Ishikawa (cell line): ENCODE measurements at regions not wholly inside any gene's neighbourhood (a gene's known extent, or its start where the extent isn't known, plus 50 kb on each side); places are given as distances from the start of the nearest gene placed in this dataset.

Experiments used
- CEBPB ChIP-seq: IDR thresholded peaks from 2 replicates; pipeline ENCODE4 v1.6.1; 2012
- CREB1 ChIP-seq: IDR thresholded peaks from 2 replicates; pipeline ENCODE4 v1.6.1; 2012; ENCODE audit warnings: low read depth
- EGR1 ChIP-seq: IDR thresholded peaks from 2 replicates; pipeline ENCODE4 v1.6.1; 2012
- EP300 ChIP-seq: IDR thresholded peaks from 2 replicates; pipeline ENCODE4 v1.6.1; 2012; ENCODE audit warnings: borderline replicate concordance
- FOXM1 ChIP-seq: IDR thresholded peaks from 2 replicates; pipeline ENCODE4 v1.6.1; 2012; ENCODE audit warnings: low read depth, borderline replicate concordance
- MAX ChIP-seq: IDR thresholded peaks from 2 replicates; pipeline ENCODE4 v1.6.1; 2012
- RAD21 ChIP-seq: IDR thresholded peaks from 2 replicates; pipeline ENCODE4 v1.6.1; 2012; ENCODE audit warnings: low read depth
- TAF1 ChIP-seq: IDR thresholded peaks from 2 replicates; pipeline ENCODE4 v1.6.1; 2012; ENCODE audit warnings: low read depth, mild to moderate bottlenecking
- TCF12 ChIP-seq: IDR thresholded peaks from 2 replicates; pipeline ENCODE4 v1.6.1; 2012; ENCODE audit warnings: low read depth
- TEAD4 ChIP-seq: IDR thresholded peaks from 2 replicates; pipeline ENCODE4 v1.6.1; 2012
- USF1 ChIP-seq: IDR thresholded peaks from 2 replicates; pipeline ENCODE4 v1.6.1; 2012
- YY1 ChIP-seq: IDR thresholded peaks from 2 replicates; pipeline ENCODE4 v1.6.1; 2012; ENCODE audit warnings: low read depth
- ZBTB7A ChIP-seq: IDR thresholded peaks from 2 replicates; pipeline ENCODE4 v1.6.1; 2012; ENCODE audit warnings: low read depth

GRCh38 chr18:11521853-11522252 is 87.5 kb upstream of the SLC35G4 start:
- TF ChIP-seq TEAD4, result no peak
- TF ChIP-seq EP300, result no peak
- no peak for TF ChIP-seq CEBPB
- no peak for TF ChIP-seq TCF12
- TF ChIP-seq CREB1, result no peak
- TF ChIP-seq MAX, result no peak
- TF ChIP-seq TAF1, result no peak
- no peak for TF ChIP-seq RAD21
- TF ChIP-seq EGR1, result no peak
- TF ChIP-seq FOXM1, result no peak
- no peak for TF ChIP-seq USF1
- no peak for TF ChIP-seq YY1
- TF ChIP-seq ZBTB7A, result no peak
